KG1 (cell line): ENCODE measurements at regions not wholly inside any gene's neighbourhood (a gene's known extent, or its start where the extent isn't known, plus 50 kb on each side); places are given as distances from the start of the nearest gene placed in this dataset.
"Not testable (repeated sequence)": the region's sequence is repeated elsewhere in the genome, so short reads cannot be mapped to it uniquely, and the experiment has no call there.

Experiments
- DNase-seq: peaks from one replicate; lab custom pipeline; 2025; lab: John Stamatoyannopoulos, UW

DNA sequence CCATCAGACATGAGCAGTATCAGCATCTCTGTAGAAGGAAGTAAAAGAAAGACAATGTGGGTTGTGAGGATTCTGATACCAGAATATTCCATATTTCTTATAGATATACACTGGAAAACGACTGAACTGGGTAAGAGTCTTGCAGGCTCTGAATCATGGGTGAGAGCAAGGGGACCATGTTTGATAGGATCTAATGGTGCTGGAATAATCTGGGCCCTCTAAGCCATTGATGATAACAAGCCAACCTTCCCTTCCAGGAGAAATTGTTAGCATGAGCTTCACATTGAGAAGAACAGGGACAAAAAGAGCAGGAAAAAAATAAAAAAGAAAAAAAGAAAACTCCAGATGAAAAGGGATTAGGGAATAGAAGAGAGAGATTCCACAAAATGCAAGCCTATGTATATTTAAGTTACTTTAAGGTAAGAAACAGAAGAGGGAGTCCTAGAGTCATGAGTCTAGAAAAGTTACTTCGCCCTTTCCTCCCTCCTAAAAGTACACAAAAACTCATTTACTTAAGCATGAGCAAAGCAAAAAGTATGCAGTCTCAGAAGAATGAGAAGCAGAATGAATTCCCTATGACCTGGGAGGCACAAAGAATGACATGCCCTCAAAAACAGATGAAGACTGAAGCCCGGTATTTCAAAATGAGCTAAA is 181.9 kb downstream of the TMEM26 start:
- no peak for DNase-seq

DNA sequence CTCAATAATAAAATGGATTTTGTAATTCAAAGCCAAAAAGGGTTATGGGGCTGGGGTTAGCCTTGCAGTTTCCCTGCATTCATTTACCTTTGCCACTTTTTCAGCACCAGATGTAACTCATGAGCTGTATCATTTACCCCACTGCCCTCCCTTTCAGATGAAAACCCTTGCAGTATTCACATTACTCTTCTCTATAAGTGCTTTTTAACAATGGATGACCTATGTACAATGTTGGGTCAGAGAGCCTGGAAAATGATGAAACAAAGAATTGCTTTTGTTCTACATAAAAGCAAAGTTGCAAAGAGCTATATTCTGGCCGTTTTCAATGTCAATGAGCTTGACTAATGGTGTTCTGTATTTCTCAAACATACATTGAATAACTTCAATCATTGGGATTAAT is 189.7 kb downstream of the TMEM26 start:
- no peak for DNase-seq

DNA sequence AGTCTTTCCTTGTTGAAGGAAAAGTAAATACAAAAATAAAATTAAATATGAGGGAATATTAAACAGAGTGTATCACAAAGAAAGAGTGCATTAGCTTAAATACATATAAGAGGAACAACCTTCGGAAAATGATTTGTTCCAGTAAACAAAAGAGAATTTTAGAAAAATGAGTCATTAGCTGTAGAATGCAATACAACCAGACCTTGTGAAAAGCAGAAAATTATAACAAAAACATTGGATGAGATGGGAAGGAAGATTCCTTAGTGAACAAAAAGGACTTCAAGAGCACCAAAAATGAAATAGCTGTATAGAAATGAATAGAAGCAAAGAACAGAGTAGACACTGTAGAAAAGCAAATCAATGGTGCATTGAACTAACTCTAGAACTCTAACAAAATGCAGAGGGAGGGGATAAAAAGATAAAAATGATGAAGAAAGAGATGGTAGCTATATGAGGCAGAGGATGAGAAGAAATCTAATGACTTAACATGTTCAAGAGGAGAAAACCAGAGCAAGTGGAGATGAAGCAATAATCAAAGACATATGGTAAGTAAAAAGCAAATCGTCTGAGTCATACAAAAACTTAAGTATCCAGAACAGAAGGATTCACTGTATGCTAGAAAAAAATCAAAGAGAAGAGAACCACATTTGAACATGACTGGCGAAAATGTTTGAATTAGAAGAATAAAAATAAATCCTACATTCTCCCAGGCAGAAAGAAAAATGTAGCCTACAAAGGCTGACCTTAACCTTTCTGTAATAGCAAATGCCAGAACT is 190.5 kb downstream of the TMEM26 start:
- no peak for DNase-seq

DNA sequence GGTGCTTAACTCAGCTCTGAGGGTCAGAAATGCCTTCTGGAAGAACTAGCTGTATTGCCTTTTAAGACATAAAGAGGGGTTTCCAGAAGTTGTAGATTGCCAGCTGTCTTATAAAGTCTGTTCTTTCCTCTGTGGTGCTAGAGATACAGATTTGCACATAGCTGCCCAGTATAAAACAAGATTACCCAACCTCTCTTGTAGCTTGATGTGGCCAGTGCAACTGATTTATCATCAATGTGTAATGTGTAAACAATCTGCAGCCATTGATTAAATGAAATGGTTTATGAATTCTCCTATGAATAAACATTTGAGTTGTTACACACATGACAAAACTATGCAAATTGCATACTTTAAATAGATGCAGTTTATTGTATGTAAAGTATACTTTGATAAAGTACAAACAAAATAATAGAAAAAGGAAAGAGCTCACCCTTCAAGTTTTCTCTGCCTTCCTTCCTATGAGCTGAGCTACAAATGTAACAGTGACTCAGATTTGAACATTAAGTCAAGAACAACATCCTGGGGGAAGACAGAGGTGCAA is 195.2 kb downstream of the TMEM26 start:
- DNase-seq, result no peak

DNA sequence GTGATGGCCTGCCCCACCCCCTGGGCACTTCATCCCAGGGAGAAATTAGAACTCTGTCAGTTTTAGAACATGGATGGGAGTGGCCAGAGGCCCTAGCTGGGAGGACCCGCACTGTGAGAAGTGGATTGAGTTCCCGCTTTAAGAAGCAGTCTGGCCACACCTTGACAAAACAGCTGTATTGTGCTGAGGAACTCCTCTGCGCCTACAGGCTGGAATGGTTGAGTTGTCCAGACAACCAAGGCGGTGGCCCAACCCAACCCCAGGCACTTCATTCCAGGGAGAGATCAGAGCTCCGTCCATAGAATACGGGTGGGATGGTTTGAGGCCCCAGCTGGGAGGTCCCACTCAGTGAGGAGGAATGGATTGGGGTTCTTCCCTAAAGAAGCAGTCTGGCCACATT is 196.0 kb downstream of the TMEM26 start:
- DNase-seq, result no peak

DNA sequence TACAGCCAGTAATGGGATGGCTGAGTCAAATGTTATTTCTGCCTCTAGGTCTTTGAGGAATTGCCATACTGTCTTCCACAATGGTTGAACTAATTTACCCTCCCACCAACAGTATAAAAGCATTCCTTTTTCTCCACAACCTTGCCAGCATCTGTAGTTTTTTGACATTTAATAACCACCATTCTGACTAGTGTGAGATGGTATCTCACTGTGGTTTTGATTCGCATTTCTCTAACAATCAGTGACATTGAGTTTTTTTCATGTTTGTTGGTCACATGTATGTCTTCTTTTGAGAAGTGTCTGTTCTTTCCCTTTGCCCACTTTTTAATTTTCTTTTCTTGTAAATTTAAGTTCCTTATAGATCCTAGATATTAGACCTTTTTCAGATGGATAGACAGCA is 200.9 kb downstream of the TMEM26 start:
- DNase-seq, result not testable (repeated sequence)

DNA sequence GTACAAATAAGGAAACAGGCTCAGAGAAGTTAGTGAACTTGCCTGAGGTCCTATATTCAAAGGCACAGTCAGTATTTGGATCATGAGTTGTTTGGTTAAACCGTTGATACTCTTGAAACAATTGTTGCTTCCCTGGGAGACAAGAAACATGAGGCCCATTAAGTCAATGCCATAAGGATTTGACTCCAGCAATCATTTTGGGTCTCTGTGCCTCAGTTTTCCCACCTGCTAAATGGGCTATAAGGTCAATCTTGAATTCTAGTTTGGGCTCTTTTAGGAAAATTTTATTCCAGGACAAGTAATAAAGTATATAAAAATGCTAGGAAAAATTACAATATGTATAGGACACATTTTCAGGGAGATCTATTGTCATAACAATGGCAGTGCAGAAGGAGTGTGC is 202.1 kb downstream of the TMEM26 start:
- DNase-seq, result no peak

DNA sequence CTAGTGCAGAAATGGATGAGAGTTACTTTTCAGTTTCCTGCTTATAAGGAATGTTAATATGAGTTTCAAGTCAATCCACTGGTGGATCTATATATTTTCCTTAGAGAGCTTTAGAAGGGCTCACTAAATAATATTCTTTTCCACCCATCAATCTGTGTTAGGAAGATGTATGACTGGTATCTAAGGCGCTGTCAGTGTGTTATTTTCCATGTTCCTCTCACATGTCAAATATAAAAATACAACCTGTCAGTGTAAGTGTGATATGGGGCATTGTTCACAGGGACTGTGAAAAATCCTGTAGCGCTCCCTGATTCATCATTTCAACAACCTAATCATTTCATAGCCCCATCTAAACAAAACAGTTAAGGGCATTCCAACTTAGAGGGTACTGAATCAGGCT is 203.1 kb downstream of the TMEM26 start:
- DNase-seq, result no peak

DNA sequence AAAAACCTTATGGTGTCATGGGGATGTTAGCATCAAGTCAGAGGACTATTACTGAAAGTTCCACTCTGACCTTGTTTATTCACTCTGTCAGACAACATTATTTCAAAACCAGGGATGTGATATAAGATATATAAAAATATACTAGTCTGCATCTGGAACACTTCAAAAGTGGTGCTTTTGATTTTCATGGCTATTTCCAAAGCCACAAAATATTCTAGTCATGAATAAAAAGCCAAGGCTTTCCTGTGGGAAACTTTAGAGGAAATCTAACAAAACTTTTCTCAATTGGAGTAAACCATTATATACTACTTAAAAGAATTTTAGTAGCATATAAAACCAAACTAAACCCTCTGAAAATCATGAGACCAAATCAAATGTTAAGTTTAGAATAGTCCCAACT is 205.2 kb downstream of the TMEM26 start:
- no peak for DNase-seq

DNA sequence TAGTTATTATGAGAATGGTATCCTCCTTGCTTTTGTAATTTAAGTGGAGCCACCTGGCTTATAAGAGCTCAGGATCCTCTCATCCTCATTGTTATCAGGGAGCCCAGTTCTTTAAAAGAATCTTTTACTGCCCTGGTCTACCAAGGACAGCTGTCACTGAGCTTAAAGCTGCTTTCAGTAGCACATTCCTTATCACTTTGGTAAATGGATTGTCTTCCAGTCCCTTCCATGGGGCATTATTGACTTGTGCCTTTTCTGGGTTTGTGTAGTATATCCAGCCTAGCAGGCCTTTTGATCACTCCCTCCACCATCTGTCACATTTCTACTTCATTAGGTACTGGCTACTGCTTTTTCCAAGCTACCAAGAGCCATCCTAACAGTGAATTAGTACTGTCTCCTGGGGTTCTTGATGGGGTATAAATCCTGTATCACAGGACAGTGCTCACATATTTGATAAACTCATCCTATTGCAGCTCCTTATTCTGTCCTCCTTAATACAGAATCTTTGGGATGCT is 208.9 kb downstream of the TMEM26 start:
- no peak for DNase-seq

DNA sequence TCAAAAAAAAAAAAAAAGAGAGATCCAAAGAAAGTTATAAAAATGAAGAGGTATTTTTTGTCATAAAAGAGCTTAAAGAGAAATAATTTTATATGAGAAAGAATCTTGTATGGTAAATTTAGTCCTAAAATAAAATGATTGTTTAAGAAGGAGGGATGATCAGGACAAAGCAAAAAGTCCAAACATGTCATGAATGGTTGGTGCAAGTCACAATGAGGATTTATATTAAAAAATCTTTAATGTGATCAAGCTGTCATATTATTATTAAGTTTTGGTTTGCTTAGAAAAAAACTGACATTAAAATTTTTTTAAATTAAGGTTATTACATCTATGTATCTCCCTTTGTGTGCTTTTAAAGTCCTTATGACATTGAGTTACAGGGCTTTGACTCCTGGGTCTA is 220.4 kb downstream of the TMEM26 start:
- DNase-seq, result no peak

DNA sequence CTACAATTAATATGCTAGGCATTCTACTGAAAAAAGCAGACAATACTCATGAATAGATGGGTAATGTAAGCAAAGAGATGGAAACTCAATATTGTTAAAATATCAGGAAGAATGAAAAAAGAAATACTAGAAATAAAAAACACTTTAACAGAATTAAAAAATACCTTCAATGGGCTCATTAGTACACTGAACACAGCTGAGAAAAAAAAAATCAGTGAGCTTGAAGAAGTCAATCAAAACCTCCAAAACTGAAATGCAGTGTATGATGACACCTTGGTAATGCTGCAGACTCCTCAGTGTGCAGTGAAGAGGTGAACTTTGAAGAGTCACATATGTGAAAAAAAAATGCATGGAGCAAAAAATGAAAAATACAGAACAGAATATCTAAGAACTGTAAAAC is 227.2 kb downstream of the TMEM26 start:
- DNase-seq, result no peak

DNA sequence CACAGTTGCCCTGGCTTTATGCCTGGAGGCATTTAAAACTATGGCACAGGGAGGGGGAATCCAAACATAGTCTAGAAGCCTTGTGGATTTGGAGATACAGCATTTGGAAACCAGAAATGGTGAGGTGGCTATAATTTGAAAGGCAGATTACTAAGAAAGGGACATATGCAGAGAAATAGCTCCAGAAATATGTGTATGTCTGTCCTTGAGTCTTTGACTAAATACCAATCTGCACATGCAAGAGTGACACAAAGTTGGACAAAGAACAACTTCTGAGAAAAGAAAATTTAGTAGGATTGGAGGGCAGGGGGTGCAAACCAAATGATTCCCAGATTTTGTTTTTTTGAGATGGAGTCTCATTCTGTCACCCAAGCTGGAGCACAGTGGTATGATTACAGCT is 229.6 kb downstream of the TMEM26 start:
- DNase-seq, result no peak

DNA sequence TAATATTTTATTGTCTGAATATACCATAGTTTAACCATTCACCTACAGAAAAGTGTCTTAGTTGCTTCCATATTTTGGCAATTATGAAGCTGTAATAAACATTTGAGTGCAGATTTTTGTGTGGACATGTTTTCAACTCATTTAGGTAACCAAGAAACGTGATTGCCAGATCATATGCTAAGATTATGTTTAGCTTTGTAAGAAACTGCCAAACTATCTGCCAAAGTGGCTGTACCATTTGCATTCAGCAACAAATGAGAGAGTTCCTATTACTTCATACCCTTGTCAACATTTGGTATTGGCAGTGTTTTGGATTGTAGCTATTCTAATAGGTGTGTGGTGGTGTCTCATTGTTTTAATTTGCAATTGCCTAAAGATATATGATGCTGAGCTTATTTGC is 233.5 kb downstream of the TMEM26 start:
- DNase-seq, result no peak

DNA sequence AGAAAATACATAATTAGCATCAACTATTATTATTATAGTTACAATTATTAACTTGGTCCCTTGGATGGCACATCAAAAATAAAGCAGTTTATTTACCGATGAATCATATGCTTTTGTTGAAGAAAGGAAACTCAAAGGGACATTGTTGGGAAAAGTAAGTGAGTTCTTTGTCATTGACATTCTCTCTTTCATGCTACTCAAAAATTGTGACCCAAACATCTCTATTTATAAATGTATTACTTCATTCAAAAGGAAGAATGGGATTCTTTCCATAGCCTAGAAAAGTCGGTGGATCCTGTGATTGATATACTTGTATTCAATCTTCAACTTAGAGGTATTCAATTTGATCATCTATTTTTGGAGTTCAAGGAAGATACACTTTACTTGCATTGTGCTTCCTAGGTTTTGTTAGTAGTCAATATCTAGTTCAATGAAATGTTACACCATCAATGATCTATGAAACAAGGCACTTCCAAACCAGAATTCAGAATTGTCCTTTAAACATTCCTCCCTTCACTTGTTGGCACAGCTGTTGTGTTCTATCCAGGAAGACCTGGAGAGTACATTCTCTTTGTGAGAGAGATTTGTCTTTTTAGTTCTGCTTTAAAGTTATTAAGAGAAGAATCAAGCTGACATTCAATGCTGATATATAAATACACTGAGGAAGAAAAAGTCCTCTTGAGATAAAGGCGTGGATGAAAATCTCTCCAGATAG is 235.2 kb downstream of the TMEM26 start:
- no peak for DNase-seq

DNA sequence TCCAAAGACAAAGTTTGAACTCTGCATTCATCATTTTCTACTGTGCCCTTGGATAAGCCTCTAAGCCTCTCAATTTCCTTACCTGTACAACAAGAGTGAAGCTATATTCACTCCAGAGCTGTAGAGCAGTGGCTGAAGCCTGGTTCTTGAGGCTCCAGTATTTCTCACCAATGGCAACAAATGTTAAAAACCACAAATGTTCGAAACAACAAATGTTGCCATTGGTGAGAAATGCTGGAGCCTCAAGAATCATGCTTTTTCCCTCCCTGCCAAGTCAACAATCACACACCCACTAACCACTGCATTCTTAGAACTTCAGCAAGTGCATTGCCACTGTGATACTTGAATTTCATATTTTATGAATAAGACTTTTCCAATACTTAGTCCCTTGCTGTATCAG is 237.9 kb downstream of the TMEM26 start:
- DNase-seq, result no peak

DNA sequence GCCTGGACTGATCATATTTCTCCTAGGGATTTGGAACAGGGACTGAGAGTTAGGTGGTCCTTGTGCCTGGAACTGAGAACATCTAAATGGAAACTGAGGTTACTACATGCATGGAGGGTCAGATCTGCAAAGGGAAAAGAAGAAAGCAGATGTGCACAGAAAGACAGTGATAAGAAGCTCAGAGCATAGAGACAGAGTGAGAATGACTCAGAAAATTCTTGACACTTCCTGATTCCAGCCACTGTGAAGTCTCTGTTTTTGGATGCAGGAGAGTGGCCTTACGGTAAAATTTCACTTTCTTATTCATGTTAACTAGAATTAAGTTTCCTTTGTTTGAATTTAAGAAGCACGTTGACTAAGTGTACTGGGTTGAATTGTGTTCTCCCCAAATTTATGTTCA is 241.7 kb downstream of the TMEM26 start:
- no peak for DNase-seq

DNA sequence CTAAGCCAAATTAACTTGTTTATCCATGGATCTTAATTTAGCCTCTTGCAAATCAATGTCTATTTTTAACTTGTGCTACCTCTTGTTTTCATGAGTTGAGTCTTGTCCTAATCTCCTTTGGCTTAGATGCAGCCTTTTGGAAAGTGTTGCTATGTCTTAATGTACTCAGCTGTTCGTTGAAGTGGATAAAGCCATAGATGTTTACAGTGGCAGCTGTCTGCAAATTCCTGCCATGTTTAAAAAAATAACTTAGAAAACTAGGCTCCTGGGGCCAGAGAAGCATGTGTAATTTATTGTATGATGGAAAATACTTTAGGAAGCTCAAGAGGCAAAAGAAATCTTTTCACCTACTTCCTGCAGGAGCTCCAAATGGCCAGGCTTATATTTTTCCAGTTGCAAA is 253.1 kb upstream of the RHOBTB1 start:
- DNase-seq, result no peak

DNA sequence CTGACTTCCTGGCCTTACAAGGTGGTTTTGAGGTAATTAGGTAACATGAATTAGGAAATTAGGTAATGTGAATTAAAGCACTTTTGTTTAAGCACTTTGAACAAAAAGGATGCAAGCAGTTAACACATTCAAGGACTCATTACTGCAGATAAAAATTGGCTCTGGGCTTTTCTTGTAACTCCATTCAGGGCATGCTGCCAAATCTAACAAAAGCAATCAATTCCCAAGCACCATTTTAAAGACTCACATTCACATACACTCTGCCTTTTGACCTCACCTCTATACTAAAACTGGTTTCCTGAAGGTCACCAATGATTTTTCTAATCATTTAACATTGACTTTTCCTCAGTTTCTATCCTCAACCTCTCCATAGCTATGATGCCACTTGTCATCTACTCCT is 251.2 kb upstream of the RHOBTB1 start:
- no peak for DNase-seq

DNA sequence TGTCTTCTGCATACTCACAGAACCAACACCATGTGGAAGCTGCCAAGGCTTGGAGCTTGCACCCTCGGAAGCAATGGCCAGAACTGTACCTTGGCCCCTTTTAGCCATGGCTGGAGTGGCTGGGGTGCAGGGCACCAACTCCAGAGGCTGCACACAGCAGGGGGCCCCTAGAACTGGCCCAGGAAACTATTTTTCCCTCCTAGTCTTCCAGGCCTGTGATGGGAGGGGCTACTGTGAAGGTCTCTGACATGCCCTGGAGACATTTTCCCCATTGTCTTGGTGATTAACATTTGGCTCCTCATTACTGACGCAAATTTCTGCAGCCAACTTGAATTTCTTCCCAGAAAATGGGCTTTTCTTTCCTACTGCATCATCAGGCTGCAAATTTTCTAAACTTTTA is 248.6 kb upstream of the RHOBTB1 start:
- not testable (repeated sequence) for DNase-seq

DNA sequence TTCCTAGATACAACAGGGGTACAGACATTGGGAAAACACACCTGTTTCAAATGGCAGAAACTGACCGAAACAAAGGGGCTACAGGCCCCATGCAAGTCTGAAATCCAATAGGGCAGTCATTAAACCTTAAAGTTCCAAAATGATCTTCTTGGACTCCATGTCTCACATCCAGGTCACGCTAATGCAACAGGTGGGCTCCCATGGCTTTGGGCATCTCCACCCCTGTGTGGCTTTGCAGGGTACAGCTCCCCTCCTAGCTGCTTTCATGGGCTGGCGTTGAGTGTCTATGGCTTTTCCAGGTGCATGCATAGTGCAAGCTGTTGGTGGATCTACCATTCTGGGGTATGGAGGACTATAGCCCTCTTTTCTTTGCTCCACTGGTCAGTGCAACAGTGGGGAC is 248.1 kb upstream of the RHOBTB1 start:
- DNase-seq, result no peak

DNA sequence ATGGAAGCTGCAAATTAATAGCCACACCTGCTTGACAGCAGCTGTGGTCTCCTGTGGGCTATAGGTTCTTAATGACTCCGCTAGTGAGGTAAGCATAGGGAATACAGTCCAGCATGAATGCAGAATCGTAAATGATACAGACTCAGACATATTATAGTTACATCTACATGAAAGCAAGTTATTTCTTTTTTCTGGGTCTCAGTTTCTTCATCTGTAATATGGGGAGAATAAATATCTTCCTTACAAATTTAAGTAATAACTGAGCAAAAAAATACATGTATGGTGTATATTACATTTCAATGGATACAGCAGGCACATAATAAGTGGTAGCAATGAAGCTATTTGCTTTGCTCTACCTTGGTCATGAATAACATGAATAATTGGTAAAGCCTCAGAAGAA is 245.9 kb upstream of the RHOBTB1 start:
- no peak for DNase-seq

DNA sequence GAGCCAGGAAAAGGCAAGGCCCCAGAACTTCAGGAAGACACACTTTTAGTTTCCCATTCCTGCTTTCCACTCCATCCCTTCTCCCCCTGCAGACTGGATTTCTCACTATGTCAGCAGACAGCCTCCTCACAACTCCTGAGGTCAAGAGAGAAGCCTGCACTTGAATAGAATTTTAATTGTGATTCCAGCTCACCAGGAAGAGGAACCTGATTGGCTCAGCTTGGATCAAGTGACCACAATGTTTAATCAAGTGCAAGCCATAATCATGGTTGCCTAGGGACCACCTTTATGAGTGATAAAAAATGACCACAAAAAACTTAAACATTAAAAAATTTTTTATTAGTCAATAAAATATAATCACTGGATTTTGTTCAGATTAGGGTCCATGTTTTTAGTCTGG is 244.7 kb upstream of the RHOBTB1 start:
- DNase-seq, result no peak
